Right ventricle myocardium inferior (tissue), 1 donor: ENCODE measurements at regions not wholly inside any gene's neighbourhood (a gene's known extent, or its start where the extent isn't known, plus 50 kb on each side); places are given as distances from the start of the nearest gene placed in this dataset.
"Not testable (repeated sequence)": the region's sequence is repeated elsewhere in the genome, so short reads cannot be mapped to it uniquely, and the experiment has no call there.

Experiments used
- ATAC-seq: fragments of 200-7000 bp; cut with Tn5 transposase; one replicate; pipeline ENCODE4 v1.9.1; 2020; ENCODE audit warnings: mild to moderate bottlenecking, moderate library complexity
- DNase-seq: peaks from one replicate; pipeline ENCODE4 v3.0.0; 2021; ENCODE audit errors: missing footprints
- intact Hi-C: fragments of 100-400 bp; cut with DNase I; formaldehyde crosslinking; loops from one replicate; pipeline ENCODE4 v1.11.0; 2022
- donor health status: DM: no; HTN: yes; CAD: no; lungs with severe emphysema.

DNA sequence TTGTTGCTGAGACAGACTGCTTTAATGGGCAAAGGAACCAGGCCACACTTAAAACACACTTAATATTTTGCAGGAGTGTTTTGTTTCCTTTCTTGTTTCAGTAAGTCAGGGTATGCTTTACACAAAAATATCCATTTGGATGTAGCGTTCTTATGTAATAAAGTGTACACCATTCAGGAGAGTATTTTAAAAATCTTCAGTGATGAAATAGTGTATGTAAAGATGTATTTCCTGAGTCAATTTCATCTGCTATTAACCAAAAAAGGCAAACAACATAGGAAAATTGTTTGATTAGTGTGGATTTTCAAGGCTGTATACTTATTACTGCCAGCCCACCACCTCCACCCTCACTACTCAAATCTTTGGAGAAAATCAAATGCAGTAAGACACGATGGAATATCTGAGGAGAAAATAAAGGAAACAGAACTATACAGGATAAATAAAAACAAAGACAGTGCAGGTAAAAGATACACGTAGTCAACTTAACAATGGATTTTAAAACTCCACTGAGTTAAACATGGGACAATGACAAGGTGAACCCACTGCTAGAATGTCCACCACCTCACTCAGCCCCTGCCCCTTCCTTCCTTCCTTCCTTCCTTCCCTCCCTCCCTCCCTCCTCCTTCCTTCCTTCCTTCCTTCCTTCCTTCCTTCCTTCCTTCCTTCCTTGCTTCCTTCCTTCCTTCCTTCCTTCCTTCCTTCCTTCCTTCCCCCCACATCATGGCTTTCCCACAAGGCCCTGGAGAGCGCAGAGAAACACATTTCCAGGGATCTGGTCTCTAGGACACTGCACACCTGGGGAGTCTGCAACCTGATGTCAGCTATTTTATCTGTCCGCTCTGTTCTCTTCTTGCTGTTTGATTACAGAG is 360.3 kb downstream of the IRS2 start:
- DNase-seq (no peak), ATAC-seq (no peak)
- intact Hi-C loops = no loop called here

DNA sequence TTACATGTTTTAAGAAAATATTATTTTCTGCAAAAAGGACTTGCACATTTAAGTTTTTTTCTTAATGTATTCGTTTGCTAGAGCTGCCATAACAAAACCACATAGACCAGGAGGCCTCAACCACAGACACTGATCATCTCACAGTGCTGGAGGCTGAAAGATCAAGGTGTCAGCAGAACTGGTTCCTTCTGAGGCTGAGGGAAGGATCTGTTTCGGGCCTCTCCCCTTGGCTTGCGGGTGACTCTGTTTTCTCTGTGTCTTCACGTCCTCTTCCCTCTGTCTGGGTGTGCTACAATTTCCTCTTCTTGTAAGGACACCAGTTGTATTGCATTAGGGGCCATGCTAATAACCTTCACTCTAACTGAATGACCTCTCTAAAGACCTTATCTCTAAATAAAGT is 364.2 kb downstream of the IRS2 start:
- intact Hi-C loops = no loop called here
- ATAC-seq = no peak
- DNase-seq = no peak

DNA sequence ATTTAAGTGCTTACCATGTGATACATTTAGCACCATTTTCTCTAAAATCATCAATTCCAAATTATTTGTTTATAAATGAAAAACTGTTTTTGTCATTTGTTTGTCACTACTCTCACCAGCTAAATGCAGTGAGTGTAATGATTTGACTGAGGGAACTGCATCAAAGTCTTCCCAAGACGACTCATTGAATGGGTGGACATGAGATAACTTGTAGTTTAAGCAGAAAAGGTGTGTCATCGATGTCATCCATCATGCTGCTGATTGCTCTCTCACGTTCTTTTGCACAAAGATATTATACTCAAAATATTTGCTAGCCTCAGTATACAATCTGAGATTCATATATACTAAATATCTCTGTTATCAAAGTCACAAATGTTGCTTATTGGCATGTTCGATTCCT is 366.5 kb downstream of the IRS2 start:
- intact Hi-C loops = no loop called here
- ATAC-seq (no peak), DNase-seq (no peak)

DNA sequence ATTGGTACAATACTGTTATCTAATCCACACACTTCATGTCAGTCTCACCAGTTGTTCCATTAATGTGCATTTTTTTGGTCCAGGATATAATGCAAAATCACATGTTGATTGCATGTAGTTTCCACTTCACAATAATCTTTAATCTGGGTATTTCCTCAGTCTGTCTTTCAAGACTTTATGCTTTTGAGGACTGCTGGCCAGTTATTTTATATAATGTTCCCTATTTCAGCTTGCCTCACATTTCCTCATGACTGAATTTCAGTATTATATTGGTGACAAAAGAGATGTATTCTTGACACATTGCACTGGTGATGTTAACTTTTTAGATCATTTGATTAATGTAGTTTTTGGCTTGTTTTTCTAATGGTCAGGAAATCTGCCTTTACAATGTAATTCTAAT is 368.3 kb downstream of the IRS2 start:
- DNase-seq = no peak
- ATAC-seq = no peak
- intact Hi-C loops = no loop called here

DNA sequence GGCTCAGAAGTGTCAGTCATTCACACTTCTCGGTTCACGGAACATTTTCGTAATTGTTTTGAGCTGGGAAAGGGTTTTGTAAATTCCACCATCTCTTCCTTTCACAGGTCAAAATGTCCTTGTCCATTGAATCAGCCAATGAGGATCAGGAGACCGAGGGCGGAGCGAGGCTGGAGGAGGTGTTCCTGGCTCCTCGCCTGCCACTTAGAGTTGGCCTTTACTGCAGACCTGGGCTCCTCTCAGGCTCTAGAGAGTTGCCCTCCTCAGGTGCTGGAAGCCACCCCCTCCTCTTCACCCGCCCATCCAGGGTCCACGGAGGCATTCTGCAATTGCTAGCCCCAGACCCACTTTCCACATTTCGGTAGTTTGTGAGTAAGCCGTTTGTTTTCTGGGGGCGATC is 370.4 kb downstream of the IRS2 start:
- no peak for ATAC-seq
- DNase-seq = no peak
- intact Hi-C loops = no loop called here

DNA sequence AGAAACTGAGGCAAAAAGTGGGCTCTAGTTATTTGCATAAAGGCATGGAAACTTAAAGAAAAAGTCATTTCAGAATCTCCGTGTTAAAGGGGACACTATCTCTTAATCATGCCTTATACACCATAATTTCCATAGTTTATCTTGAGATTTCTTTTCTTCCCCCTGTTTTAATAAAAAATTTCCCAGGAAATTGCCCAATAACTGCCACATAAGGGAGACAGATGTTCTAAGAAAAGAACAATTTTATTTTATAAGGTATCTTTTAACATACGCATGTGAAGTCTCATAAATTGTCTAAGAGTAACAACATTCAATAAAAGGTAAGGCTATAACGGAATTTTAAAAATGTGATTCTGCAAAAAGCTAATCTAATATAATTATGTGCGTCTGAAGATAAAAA is 371.3 kb downstream of the IRS2 start:
- intact Hi-C loops = no loop called here
- no peak for DNase-seq
- ATAC-seq = no peak

DNA sequence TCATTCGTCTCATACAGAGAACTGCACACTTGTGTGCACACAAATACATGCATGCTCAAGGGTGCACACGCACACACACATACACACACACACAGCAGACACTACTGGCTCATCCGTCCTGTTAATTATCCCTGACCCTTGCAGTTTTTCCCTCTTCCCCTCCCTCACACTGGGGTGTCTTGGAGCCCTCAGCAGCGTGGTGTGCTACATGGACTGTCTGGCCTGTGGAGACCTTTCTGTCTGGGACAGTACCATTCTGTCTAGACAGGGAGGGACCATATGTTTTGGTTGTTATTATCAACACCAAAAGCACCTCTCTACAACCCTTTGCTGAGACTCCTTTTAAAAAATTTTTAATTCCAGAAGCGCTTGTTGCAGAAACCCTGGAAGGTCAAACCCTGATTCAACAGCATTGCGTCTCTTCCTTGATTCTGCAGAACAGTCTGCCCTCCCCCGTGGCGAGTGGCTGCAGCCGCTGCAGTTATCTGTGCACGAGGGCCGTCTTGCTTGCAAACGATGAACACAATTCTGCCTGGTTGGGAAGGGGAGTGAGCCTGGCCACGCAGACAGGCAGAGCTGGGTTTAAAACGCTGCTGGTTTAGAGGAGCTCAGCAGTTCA is 374.0 kb downstream of the IRS2 start:
- peak; percentile 82 for DNase-seq
- ATAC-seq = peak; percentile 93
- intact Hi-C loops = no loop called here

DNA sequence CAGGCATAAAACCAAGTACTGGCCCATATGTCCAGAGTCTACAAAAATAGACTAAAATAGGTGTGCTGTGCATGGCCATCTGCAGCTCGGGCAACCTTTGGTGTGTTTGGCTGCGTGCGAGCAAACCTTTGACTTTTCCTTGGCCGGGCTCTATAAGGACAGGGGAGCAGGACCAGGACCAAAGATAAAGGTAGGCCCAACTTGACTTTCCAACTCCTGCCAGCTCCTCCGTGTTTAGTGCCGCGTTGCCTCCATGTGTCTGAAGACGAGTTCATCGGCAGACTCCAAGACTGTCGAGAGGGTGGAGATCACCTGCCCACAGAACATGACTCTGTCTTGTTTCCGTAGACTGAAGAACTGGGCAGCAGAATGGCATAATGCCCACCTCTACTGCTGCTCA is 375.5 kb downstream of the IRS2 start:
- ATAC-seq (no peak), DNase-seq (no peak)
- intact Hi-C loops = no loop called here

DNA sequence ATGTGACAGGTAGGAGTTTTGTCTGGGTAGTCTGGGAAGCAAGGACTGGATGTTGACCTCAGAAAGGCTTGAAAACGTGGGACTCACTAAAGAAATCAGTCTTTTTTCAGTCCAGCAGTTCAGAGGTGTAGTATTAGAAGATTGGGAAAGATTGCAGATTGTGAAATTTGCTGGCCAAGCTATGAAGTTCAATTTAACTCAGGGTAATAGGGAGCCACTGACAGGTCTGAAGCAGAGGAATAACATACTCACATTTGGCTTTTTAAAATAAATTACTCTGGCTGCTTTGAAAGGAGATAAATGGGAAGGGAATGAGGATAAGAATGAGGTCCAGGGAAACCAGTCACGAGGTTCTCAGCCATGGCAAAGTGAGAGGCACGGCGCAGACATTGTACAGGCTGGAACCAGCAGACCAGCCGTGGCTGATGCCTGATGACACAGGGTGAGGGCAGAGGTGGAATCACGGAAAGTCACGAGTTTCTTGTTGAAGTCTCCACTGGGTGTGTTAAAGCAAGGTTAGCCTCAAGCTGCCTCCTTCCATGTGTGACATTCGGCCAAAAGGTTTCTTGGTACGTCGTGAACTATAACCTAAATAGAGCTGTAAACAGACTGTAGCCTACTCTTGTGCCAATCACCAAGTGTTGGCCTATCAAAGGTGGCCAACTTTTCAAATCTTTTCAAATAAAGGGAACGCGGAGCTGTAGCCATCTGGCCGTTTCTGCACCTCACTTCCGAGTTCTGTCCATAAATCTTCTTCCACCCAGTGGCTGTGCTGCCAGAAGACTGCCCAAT is 377.6 kb downstream of the IRS2 start:
- no peak for ATAC-seq
- no peak for DNase-seq
- intact Hi-C loops = no loop called here

DNA sequence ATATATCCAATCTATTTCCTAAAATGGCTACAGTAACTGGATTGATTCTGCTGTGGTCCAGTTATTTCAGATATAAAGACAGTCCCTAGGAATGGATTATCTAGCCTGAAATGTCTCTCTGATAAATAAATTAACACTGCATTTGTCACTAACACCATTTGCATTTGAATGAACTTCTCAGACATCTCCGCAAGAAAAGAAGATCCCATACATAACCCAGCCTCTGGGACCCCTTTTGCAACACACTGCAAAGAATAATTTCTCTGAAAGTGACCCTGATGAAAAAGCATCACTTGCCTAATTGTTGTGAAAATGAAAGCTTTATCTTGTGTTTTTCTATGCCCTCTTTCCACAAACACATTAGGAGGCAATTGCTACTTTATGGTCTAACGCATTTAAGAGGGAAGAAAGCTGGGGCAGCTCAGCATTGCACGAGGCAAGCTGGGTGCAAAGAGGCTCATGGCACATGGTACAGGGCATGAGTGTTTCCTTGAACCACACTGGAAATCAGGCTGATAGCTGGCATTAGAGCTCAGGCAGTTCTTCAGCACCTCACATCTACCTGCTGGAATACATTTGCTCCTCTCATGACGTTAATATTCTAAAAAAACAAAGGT is 379.9 kb downstream of the IRS2 start:
- intact Hi-C loops = no loop called here
- no peak for ATAC-seq
- DNase-seq = no peak

DNA sequence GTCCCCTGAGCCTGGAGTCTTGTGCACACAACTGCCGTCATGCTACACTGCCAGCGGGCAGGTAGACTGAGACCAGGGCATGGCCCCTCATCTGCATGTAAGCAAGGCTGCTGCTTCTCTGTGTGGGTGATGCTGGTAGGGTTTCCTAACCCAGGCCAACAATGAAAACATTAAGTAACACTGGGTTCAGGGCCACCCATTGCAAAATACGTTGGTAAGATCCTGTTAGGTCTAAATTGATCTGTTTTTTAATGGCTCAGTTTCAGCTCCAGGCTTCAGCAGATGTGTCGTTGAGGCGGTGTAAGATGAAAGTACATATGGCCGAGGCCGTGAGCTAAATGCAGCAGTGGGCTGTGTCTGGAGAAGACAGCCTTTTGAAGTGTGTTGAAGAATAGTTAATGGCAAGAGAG is 383.4 kb downstream of the IRS2 start:
- ATAC-seq (no peak), DNase-seq (no peak)
- intact Hi-C loops = no loop called here

DNA sequence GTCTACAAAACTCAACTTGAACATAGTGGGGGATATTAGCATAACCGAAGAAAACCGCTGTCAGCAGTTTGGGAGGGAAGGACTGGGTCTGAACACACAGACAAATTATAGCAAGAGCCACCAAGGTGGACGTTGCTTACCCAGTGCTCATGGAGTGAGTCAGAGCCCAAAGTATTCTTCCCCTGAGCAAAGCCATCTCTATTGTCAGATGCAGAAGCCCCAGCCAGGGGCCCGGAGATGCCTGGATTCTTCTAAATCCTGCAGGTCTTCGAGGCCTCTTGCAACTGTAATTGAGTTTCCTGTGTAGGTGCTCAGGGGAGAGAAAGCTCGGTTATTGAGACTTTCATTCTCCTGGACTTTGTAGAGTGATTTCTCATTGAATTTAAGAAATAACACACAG is 384.5 kb downstream of the IRS2 start:
- intact Hi-C loops = no loop called here
- DNase-seq = no peak
- no peak for ATAC-seq

DNA sequence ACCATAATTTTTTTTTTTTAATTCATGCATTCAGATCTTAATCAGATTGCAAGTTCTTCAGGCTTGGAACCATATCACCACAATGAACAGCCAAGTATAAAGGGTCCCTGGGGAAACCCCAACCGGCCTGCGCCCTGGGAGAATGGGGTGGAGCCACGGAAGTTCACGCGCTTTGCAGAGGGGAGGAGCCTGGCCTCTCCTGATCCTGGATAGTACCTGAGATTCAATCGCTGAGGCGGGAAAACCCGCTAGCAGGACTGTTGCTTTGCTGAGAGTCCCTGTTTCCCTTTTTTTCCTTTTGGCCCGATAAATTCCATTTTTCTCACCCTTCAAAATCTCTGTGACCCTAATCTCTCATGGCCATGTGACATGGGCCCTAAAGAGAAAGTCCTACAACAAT is 385.1 kb downstream of the IRS2 start:
- intact Hi-C loops = no loop called here
- no peak for DNase-seq
- ATAC-seq = no peak

DNA sequence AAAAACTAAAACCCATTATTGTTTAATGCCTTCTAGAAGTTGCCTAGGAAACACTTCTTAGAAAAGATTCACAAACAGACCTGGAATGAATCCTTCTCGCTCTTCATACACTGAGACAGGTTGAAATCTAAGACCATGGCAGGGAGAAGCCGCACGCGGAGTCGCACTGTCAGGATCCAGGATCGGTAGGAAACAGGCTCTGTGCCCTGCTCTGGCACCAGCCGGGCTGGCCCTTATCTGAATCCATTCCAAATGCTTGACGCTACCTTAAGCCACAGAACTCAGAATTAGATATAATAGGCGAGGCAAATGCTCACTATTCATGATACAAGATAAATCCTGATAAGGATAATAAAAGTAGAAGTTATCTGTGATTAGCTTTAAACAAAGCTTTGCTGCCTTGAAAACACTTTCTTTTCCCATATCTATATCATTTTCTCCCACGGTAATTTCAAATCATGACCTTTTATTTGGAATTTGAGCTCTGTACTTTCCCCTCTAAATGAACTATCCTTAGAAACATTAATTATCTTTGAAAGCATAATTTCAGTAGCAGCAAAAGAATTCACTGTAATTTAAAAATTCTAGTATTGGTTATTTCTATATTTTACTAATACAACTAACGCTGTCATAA is 385.6 kb downstream of the IRS2 start:
- intact Hi-C loops = no loop called here
- no peak for DNase-seq
- ATAC-seq = peak; percentile 66

DNA sequence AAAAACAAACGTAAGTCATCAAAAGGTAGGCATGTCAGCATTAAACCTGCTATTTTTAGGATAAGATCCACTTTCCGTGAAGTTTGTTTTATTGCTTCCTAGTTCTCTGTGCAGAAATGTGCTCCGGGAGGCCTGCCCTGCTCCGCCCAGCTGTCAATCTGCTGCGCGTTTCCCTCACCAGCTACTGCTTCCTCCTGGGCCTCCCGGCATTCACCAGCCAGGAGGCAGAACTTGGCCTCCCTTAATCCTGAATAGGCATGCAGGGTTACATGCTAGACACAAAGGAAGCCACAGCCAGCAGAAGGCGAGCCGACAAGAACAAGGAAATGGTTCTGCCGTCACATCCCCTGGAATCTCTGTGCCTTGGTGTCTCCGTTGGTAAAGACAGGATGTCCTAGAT is 386.2 kb downstream of the IRS2 start:
- intact Hi-C loops = no loop called here
- DNase-seq = peak; percentile 81
- ATAC-seq = peak; percentile 42

DNA sequence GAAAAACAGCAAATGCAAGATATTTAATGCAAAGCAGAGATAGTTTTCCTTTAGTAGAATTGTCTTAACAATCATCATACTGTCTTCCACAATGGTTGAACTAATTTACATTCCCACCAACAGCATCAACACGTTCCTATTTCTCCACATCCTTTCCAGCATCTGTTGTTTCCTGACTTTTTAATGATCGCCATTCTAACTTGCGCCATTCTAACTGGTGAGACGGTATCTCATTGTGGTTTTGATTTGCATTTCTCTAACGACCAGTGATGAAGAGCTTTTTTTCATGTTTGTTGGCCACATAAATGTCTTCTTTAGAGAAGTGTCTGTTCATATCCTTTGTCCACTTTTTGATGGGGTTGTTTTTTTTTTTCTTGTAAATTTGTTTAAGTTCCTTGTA is 388.3 kb downstream of the IRS2 start:
- DNase-seq, intact Hi-C loops, ATAC-seq: not testable (repeated sequence)

DNA sequence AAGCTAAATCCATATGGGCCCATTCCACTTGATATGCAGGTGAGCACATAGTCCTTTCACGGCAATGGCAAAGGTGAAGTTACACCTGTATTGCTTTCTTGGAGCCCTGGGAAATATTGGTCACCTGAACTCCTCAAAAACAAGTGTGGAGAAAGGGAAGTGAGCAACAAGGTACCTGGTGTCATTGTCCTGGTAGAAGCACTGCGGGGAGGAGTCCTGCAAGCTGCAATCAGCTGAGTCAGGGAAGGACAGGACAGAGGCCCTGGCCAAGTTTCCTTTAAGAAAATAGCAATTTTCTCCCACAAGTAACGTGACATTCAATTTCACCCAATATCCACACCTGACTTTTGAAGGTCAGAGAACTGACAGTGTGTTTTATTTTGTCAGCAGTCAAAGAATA is 389.1 kb downstream of the IRS2 start:
- no peak for ATAC-seq
- intact Hi-C loops = no loop called here

DNA sequence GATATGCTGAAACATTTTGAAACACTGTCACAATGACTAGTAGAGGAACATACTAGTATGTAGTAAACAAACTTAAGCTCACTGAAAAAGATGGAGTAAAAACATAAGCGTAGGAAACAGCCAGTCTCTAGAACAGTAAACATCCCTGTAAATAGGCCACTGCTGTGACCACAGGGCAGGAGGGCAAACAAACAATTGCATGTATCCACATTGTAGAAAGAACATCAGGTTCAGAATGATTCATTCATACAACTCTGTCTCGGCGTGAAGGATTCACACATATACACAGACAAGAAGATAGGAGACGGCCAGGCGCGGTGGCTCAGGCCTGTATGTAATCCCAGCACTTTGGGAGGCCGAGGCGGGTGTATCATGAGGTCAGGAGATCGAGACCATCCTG is 390.1 kb downstream of the IRS2 start:
- DNase-seq (no peak), ATAC-seq (no peak)
- intact Hi-C loops = no loop called here

More for the DNA sequence above, 389.1 kb downstream of the IRS2 start:
- DNase-seq = no peak

DNA sequence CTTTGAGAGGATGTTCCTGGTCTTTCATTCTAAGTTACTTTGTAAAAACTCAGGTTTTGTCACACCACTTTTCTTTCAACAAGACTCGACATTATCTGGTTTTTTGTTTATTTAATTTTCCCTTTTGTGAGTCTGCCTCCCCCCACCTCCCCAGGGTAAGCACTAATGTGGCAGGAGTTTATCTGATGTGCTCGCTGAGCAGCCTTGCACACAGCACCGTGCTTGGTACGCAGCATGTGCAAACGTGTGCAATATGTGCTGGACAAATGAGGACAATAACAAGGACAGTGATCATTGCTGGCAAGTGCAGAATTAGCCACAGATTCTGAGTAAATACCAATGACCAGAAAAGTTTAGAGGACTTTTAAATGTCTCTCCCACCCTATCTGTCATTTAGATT is 391.4 kb downstream of the IRS2 start:
- ATAC-seq (no peak), DNase-seq (no peak)
- intact Hi-C loops = no loop called here
